Epidermal melanocyte (primary cell): ENCODE measurements at regions not wholly inside any gene's neighbourhood (a gene's known extent, or its start where the extent isn't known, plus 50 kb on each side); places are given as distances from the start of the nearest gene placed in this dataset.

Experiments used
- DNase-seq: peaks from one replicate; pipeline ENCODE4 v3.0.0; 2011; ENCODE audit warnings: low spot score; ENCODE audit not compliant: insufficient read length

- DNase-seq = no peak
These were observed 71.0 kb upstream of the OTUD4 start for GRCh38 chr4:145251391-145251790.

GRCh38 chr4:145248971-145249370, 68.6 kb upstream of the OTUD4 start:
- DNase-seq = no peak

DNA sequence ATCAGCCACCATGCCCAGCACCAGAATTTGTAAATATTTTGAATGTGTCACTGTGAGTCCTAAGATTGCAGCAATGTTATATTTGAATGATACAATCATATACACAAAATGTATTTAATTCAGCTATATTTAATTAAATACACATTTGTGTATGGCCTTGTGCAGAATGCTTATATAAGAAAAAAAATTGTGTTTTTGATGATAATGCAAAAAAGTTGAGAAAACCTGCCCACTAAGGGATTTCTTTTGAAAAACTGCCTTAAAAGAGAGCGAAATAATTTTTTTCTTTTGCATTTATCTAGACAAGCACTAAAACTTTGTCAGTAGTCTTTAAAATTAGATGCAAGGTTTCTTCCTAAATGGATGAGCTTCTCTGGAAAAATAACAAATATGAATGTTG, 68.1 kb upstream of the OTUD4 start:
- no peak for DNase-seq

- peak; percentile 51 for DNase-seq
These were observed 53.8 kb upstream of the OTUD4 start for GRCh38 chr4:145234091-145234706.

GRCh38 chr4:145231906-145232700, 51.7 kb upstream of the OTUD4 start:
- DNase-seq = no peak

DNA sequence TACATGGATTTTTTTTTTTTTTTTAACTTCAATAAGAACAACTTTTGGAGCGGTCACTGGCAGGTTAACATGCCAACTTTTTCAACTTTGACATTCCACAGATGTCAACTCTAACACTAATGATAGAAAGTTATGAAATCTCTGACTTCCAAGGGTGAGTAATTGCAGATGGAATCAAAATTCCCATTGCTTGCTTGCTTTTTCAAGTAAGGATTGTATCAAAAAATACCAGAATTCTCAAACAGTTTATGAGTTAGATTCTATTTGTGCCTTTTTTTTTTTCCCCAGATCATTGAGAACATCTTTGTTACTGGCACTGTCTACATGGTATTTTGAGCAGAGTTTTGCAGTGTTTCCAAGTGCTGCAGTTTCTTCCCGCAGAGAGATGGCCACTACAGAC, 50.3 kb upstream of the OTUD4 start:
- no peak for DNase-seq
